ENCODE measurements at regions not wholly inside any gene's neighbourhood (a gene's known extent, or its start where the extent isn't known, plus 50 kb on each side); places are given as distances from the start of the nearest gene placed in this dataset.

- no peak overlapping the region for H3K4me2 ChIP-seq (ENCODE audit: insufficient read depth in 1 of 2, low read depth in 2 of 2, low read length in 2 of 2)
- H4K8ac ChIP-seq (ENCODE audit: extremely low read depth, insufficient read depth, low read length), result no peak overlapping the region
- FAIRE-seq (no peak), DNase-seq (ENCODE audit: low read depth in 1 of 2, low spot score in 2 of 2) (no peak)
- no peak overlapping the region for H3K18ac ChIP-seq (ENCODE audit: extremely low read depth, low read length)
- H2BK20ac ChIP-seq (ENCODE audit: low read length), result no peak overlapping the region
- CTCF ChIA-PET (ENCODE audit: partially characterized antibody), result interaction anchor here (0.8 kb wide), 1 partner anchor 72 kb away, joined by 3 read pairs; no protein-coding TSS in a partner anchor
- no peak overlapping the region for H3K4me3 ChIP-seq (ENCODE audit: extremely low read depth in 1 of 4, insufficient read depth in 2 of 4, low read depth in 3 of 4, low read length in 4 of 4)
- H2BK12ac ChIP-seq (ENCODE audit: low read depth, low read length), result no peak overlapping the region
- no peak overlapping the region for H2BK5ac ChIP-seq (ENCODE audit: low read depth, low read length)
- no peak overlapping the region for H3K56ac ChIP-seq (replicated peaks; ENCODE audit: insufficient read length, low read depth, low read length)
- no peak overlapping the region for H3K9ac ChIP-seq (replicated peaks in 1 of 4; ENCODE audit: extremely low read depth in 1 of 4, low read depth in 3 of 4, low read length in 3 of 4)
- H4K5ac ChIP-seq (ENCODE audit: insufficient read length, low read depth, low read length), result no peak overlapping the region
- no peaks in the 10 kb centered on the region for H4K20me1 ChIP-seq (replicated peaks in 1 of 2; ENCODE audit: control insufficient read depth in 1 of 2, insufficient read depth in 2 of 2, low read length in 2 of 2)
- H3K23ac ChIP-seq (ENCODE audit: insufficient read length), result no peak overlapping the region
- H3K4me1 ChIP-seq (replicated peaks in 1 of 4; ENCODE audit: control insufficient read depth in 3 of 4, insufficient read depth in 4 of 4, low read length in 3 of 4), result peaks cover 0 to 8% (median 6%) of the 10 kb centered on the region in 4 experiments; a peak in 4 of 7 replicates
- no peaks in the 10 kb centered on the region for H3K27me3 ChIP-seq (replicated peaks in 1 of 4; ENCODE audit: control insufficient read depth in 3 of 4, extremely low read depth in 1 of 4, insufficient read depth in 3 of 4, low read length in 3 of 4)
- H3K23me2 ChIP-seq (ENCODE audit: low read depth, low read length), result no peaks in the 10 kb centered on the region
- H2AK5ac ChIP-seq (ENCODE audit: low read depth, low read length), result no peak overlapping the region
- H2AFZ ChIP-seq (ENCODE audit: low read length), result no peak overlapping the region
- no peak for TF ChIP-seq MAFK (IDR thresholded peaks at IDR 0.05; ENCODE audit: low read depth, low read length)
- TF ChIP-seq NANOG (IDR thresholded peaks at IDR 0.05; ENCODE audit: insufficient read depth, low read depth, low read length, poor library complexity, severe bottlenecking), result no peak
- no peak for TF ChIP-seq HDAC6 (IDR thresholded peaks at IDR 0.05; ENCODE audit: low read depth, low read length)
- TF ChIP-seq EGR1 (IDR thresholded peaks at IDR 0.05; ENCODE audit: borderline replicate concordance, low read depth, low read length), result no peak
- TF ChIP-seq TBP (IDR thresholded peaks at IDR 0.05; ENCODE audit: low read depth, low read length), result no peak
- no peak for TF ChIP-seq GTF2F1 (IDR thresholded peaks at IDR 0.05; ENCODE audit: borderline replicate concordance, low read depth, low read length)
- TF ChIP-seq FOSL1 (IDR thresholded peaks at IDR 0.05; ENCODE audit: insufficient read depth, low read depth, low read length), result no peak
- TF ChIP-seq RBBP5 (IDR thresholded peaks at IDR 0.05; ENCODE audit: borderline replicate concordance, low read depth, low read length), result no peak
- no peak for TF ChIP-seq EP300 (IDR thresholded peaks at IDR 0.05; ENCODE audit: borderline replicate concordance in 1 of 2, low read depth in 2 of 2, low read length in 2 of 2)
- H3K9me3 ChIP-seq (ENCODE audit: insufficient read depth in 2 of 2, low read depth in 1 of 2, low read length in 1 of 2), result no peaks in the 10 kb centered on the region
- H2BK120ac ChIP-seq (replicated peaks; ENCODE audit: low read depth, low read length), result no peak overlapping the region
- H3K79me2 ChIP-seq (ENCODE audit: control insufficient read depth in 1 of 2, insufficient read depth in 2 of 2, low read length in 2 of 2), result no peaks in the 10 kb centered on the region
- no peak overlapping the region for H4K91ac ChIP-seq (replicated peaks; ENCODE audit: insufficient read length, low read length)
- no peaks in the 10 kb centered on the region for H3K36me3 ChIP-seq (ENCODE audit: control insufficient read depth in 2 of 4, insufficient read depth in 4 of 4, low read length in 3 of 4)
- H3K14ac ChIP-seq (ENCODE audit: insufficient read length), result no peak overlapping the region
- no peaks in the 10 kb centered on the region for H3K79me1 ChIP-seq (ENCODE audit: low read depth, low read length)
- H3K27ac ChIP-seq (ENCODE audit: low read depth, low read length), result no peak overlapping the region
- POLR2A ChIA-PET (ENCODE audit: partially characterized antibody), result no interaction called here
- H3K4ac ChIP-seq (replicated peaks; ENCODE audit: insufficient read length, low read depth, low read length), result no peak overlapping the region
- no peak overlapping the region for H2BK15ac ChIP-seq (ENCODE audit: low read length)
- 84% methylated on average over 3 of the region's 3 CpGs; no CpG with 5 or more reads in 1 of the 2 experiments for WGBS, 2 experiments (ENCODE audit: extremely low coverage in 1 of 2, insufficient coverage in 1 of 2, insufficient read length in 1 of 2, insufficient replicate concordance in 2 of 2, low coverage in 1 of 2, low lambda C conversion rate in 2 of 2, missing lambda C conversion rate in 1 of 2)
Measured at GRCh38 chr1:184297244-184297750, 89.5 kb upstream of the C1orf21 start.
